GM12878 (cell line): ENCODE measurements at regions not wholly inside any gene's neighbourhood (a gene's known extent, or its start where the extent isn't known, plus 50 kb on each side); places are given as distances from the start of the nearest gene placed in this dataset.

Experiments used
- ATAC-seq: fragments of 200-7000 bp; cut with Tn5 transposase; 3 replicates; pipeline ENCODE4 v1.9.1; 2020; ENCODE audit warnings: mild to moderate bottlenecking, moderate library complexity
- BruUV-seq: library from RNA; stranded (reverse); fragments of 400-500 nt; replicated peaks from 2 replicates; lab custom pipeline; 2021; lab: Mats Ljungman, UMichigan
- CTCF ChIA-PET: fragments of 300-600 bp; sonication (Branson Sonifier 250); formaldehyde crosslinking; extraction: SDS; loops from one replicate; lab custom pipeline; 2021; ENCODE audit warnings: inconsistent platforms; lab: Yijun Ruan, JAX
- POLR2A ChIA-PET: fragments of 350-600 bp; formaldehyde crosslinking; extraction: SDS; loops from one replicate; lab custom pipeline; 2021; ENCODE audit warnings: inconsistent platforms; lab: Charles Lee
- RAD21 ChIA-PET: fragments of 300-600 bp; sonication (Branson Sonifier 250); formaldehyde crosslinking; loops from one replicate; lab custom pipeline; 2023; ENCODE audit warnings: antibody characterized with exemption; ENCODE audit not compliant: unreplicated experiment; lab: Charles Lee
- SMC1A ChIA-PET: fragments of 300-600 bp; sonication (Branson Sonifier 250); formaldehyde crosslinking; loops from one replicate; lab custom pipeline; 2023; ENCODE audit not compliant: unreplicated experiment, uncharacterized antibody; lab: Charles Lee
- DNase-seq: peaks from one replicate; pipeline ENCODE4 v3.0.0-alpha.2; 2011; ENCODE audit warnings: low read depth, low spot score
- FAIRE-seq: peaks from 3 replicates; lab custom pipeline; 2011; peaks lifted over from hg19 to GRCh38; lab: Jason Lieb, UNC
- H2AFZ ChIP-seq: 2 replicates; pipeline ENCODE4 v1.6.0; 2011; ENCODE audit warnings: low read depth, low read length, control low read depth; ENCODE audit not compliant: control insufficient read depth
- H3K27ac ChIP-seq: 2 replicates; pipeline ENCODE4 v1.5.1; 2011; ENCODE audit warnings: control low read depth; ENCODE audit not compliant: control insufficient read depth, insufficient read depth
- H3K27me3 ChIP-seq, 2 experiments: replicated peaks in 1 of 2; 2 replicates each; pipeline versions ENCODE4 v1.6.0 to v1.6.1; 2011; ENCODE audit warnings: low read length in 1 of 2; ENCODE audit not compliant: control insufficient read depth in 2 of 2, insufficient read depth in 2 of 2
- H3K36me3 ChIP-seq, 2 experiments: 2 replicates each; pipeline ENCODE4 v1.5.1; 2011; ENCODE audit warnings: low read length in 1 of 2; ENCODE audit not compliant: control insufficient read depth in 2 of 2, insufficient read depth in 2 of 2
- H3K4me1 ChIP-seq: 2 replicates; pipeline ENCODE4 v1.6.1; 2011; ENCODE audit warnings: mild to moderate bottlenecking, low read length, moderate library complexity, mixed read lengths; ENCODE audit not compliant: control insufficient read depth, insufficient read depth
- H3K4me2 ChIP-seq: 2 replicates; pipeline ENCODE4 v1.6.0; 2011; ENCODE audit warnings: control low read depth; ENCODE audit not compliant: control insufficient read depth, insufficient read depth
- H3K4me3 ChIP-seq: fragments of 200-600 bp; sonication (generic); 2 replicates; pipeline ENCODE4 v1.5.1; 2016
- H3K79me2 ChIP-seq: 2 replicates; pipeline ENCODE4 v1.6.0; 2011; ENCODE audit warnings: low read length; ENCODE audit not compliant: control insufficient read depth, insufficient read depth
- H3K9ac ChIP-seq: 2 replicates; pipeline ENCODE4 v1.8.0; 2011; ENCODE audit warnings: low read length, control low read depth, mixed read lengths; ENCODE audit not compliant: control insufficient read depth, insufficient read depth
- H3K9me3 ChIP-seq: replicated peaks from 3 replicates; pipeline ENCODE4 v1.5.1; 2011; ENCODE audit warnings: mild to moderate bottlenecking, low read length; ENCODE audit not compliant: control insufficient read depth, insufficient read depth
- H4K20me1 ChIP-seq: 2 replicates; pipeline ENCODE4 v1.6.0; 2011; ENCODE audit not compliant: control insufficient read depth, insufficient read depth
- BHLHE40 ChIP-seq, 2 experiments: fragments of 450-650 bp in 1 of 2; IDR thresholded peaks; 2 replicates each; pipeline ENCODE4 v1.6.1; 2011 to 2017; ENCODE audit warnings: low read depth in 2 of 2, borderline replicate concordance in 1 of 2, improper control_type of control experiment in 1 of 2, low read length in 1 of 2, mild to moderate bottlenecking in 1 of 2
- CREB1 ChIP-seq: IDR thresholded peaks from 2 replicates; pipeline ENCODE4 v1.6.1; 2012; ENCODE audit warnings: low read depth, mild to moderate bottlenecking, inconsistent platforms
- E2F4 ChIP-seq: IDR thresholded peaks from 2 replicates; pipeline ENCODE4 v1.6.1; 2012; ENCODE audit warnings: low read depth, low read length, improper control_type of control experiment
- E2F8 ChIP-seq: fragments of 450-650 bp; IDR thresholded peaks from 2 replicates; pipeline ENCODE4 v1.6.1; 2018; ENCODE audit warnings: mild to moderate bottlenecking, low read depth, moderate library complexity; ENCODE audit not compliant: partially characterized antibody
- FOXK2 ChIP-seq: fragments of 450-650 bp; IDR thresholded peaks from 2 replicates; pipeline ENCODE4 v1.6.1; 2017; ENCODE audit warnings: mild to moderate bottlenecking, moderate library complexity
- IRF4 ChIP-seq: IDR thresholded peaks from 2 replicates; pipeline ENCODE4 v1.6.1; 2011; ENCODE audit warnings: low read depth, low read length
- LARP7 ChIP-seq: fragments of 450-650 bp; IDR thresholded peaks from 2 replicates; pipeline ENCODE4 v1.6.1; 2017; ENCODE audit warnings: mild to moderate bottlenecking
- MEF2B ChIP-seq: fragments of 450-650 bp; IDR thresholded peaks from 2 replicates; pipeline ENCODE4 v1.6.1; 2018; ENCODE audit warnings: mild to moderate bottlenecking, moderate library complexity; ENCODE audit not compliant: partially characterized antibody, poor library complexity, severe bottlenecking
- PKNOX1 ChIP-seq: fragments of 450-650 bp; IDR thresholded peaks from 2 replicates; pipeline ENCODE4 v1.6.1; 2016; ENCODE audit warnings: mild to moderate bottlenecking
- POLR2AphosphoS5 ChIP-seq: IDR thresholded peaks from 2 replicates; pipeline ENCODE4 v1.6.1; 2011; ENCODE audit warnings: mild to moderate bottlenecking, low read length, inconsistent platforms
- SMARCA5 ChIP-seq: fragments of 450-650 bp; IDR thresholded peaks from 2 replicates; pipeline ENCODE4 v1.6.1; 2017; ENCODE audit warnings: mild to moderate bottlenecking
- USF1 ChIP-seq: IDR thresholded peaks from 2 replicates; pipeline ENCODE4 v1.6.1; 2011; ENCODE audit warnings: borderline replicate concordance, low read depth, mild to moderate bottlenecking, moderate library complexity, mixed read lengths, low read length; ENCODE audit not compliant: insufficient read depth; ENCODE audit errors: extremely low read length
- ZSCAN29 ChIP-seq: fragments of 450-650 bp; IDR thresholded peaks from 2 replicates; pipeline ENCODE4 v1.6.1; 2017; ENCODE audit warnings: mild to moderate bottlenecking, moderate library complexity
- WGBS: methylation state at CpG from one replicate; pipeline ENCODE4 v1.1.6; 2016; ENCODE audit warnings: low lambda C conversion rate; ENCODE audit not compliant: insufficient replicate concordance, insufficient coverage; ENCODE audit errors: missing lambda C conversion rate; 5-methylcytosine and 5-hydroxymethylcytosine counted together
- in situ Hi-C: fragments of 300-500 bp; cut with MboI; formaldehyde crosslinking; loops from 9 replicates; pipeline ENCODE4 v1.14.3; 2018; ENCODE audit warnings: mixed read lengths
- intact Hi-C: fragments of 100-400 bp; cut with micrococcal nuclease; formaldehyde crosslinking; loops from one replicate; pipeline ENCODE4 v1.14.2; 2022; ENCODE audit not compliant: unreplicated experiment

GRCh38 chr6:164817662-164818061, 491.7 kb downstream of the C6orf118 start:
- no TSS peak for BruUV-seq
- FAIRE-seq (no peak), DNase-seq (no peak)
- no peaks in the 10 kb centered on the region for H3K9me3 ChIP-seq
- SMC1A ChIA-PET: no interaction called here
- H3K79me2 ChIP-seq: no peaks in the 10 kb centered on the region
- intact Hi-C loops: no loop called here
- POLR2A ChIA-PET: no interaction called here
- RAD21 ChIA-PET: no interaction called here
- H3K36me3 ChIP-seq: no peaks in the 10 kb centered on the region
- H3K9ac ChIP-seq: no peak overlapping the region
- no peak overlapping the region for H2AFZ ChIP-seq
- H3K4me1 ChIP-seq: no peaks in the 10 kb centered on the region
- H3K27ac ChIP-seq: no peak overlapping the region
- H3K27me3 ChIP-seq: no peaks in the 10 kb centered on the region
- no peaks in the 10 kb centered on the region for H4K20me1 ChIP-seq
- H3K4me3 ChIP-seq: no peak overlapping the region
- TF ChIP-seq E2F8 (no peak), IRF4 (no peak), MEF2B (no peak)
- TF ChIP-seq, all 136 proteins: peak for 0
- no peak overlapping the region for H3K4me2 ChIP-seq
- WGBS: 42% methylated on average over 1 of the region's 1 CpG
- no peak for ATAC-seq
- in situ Hi-C loops: no loop called here
- CTCF ChIA-PET: no interaction called here

GRCh38 chr6:164812706-164813105, 496.7 kb downstream of the C6orf118 start:
- H3K4me2 ChIP-seq: no peak overlapping the region
- FAIRE-seq (no peak), ATAC-seq (no peak), DNase-seq (no peak)
- no peaks in the 10 kb centered on the region for H4K20me1 ChIP-seq
- no peak overlapping the region for H3K9ac ChIP-seq
- no peaks in the 10 kb centered on the region for H3K27me3 ChIP-seq
- H3K4me3 ChIP-seq: no peak overlapping the region
- no peaks in the 10 kb centered on the region for H3K9me3 ChIP-seq
- in situ Hi-C loops: no loop called here
- no peaks in the 10 kb centered on the region for H3K36me3 ChIP-seq
- BruUV-seq: no TSS peak
- ChIA-PET POLR2A (no interaction called here), CTCF (no interaction called here), SMC1A (no interaction called here), RAD21 (no interaction called here)
- intact Hi-C loops: no loop called here
- H2AFZ ChIP-seq: no peak overlapping the region
- no peaks in the 10 kb centered on the region for H3K79me2 ChIP-seq
- no peaks in the 10 kb centered on the region for H3K4me1 ChIP-seq
- no peak overlapping the region for H3K27ac ChIP-seq
- no peak for TF ChIP-seq CREB1
- no peak for TF ChIP-seq USF1
- TF ChIP-seq POLR2AphosphoS5: no peak
- no peak for TF ChIP-seq E2F4
- no peak for TF ChIP-seq BHLHE40 (IDR thresholded peaks at IDR 0.05; ENCODE audit: borderline replicate concordance in 1 of 2, low read depth in 2 of 2, low read length in 1 of 2)
- no peak for TF ChIP-seq LARP7
- no peak for TF ChIP-seq ZSCAN29
- TF ChIP-seq FOXK2: no peak
- TF ChIP-seq PKNOX1: no peak
- no peak for TF ChIP-seq SMARCA5
